PFSK-1 (cell line): ENCODE measurements at regions not wholly inside any gene's neighbourhood (a gene's known extent, or its start where the extent isn't known, plus 50 kb on each side); places are given as distances from the start of the nearest gene placed in this dataset.

Experiments used
- FOXP2 ChIP-seq: optimal IDR thresholded peaks from 2 replicates; pipeline ENCODE3; 2011; ENCODE audit warnings: borderline replicate concordance, control low read depth, inconsistent platforms; ENCODE audit not compliant: insufficient read depth; ENCODE audit errors: extremely low read length, extremely low read depth
- POLR2AphosphoS5 ChIP-seq: IDR thresholded peaks from 2 replicates; pipeline ENCODE4 v1.6.1; 2012; ENCODE audit warnings: low read depth, mild to moderate bottlenecking, control low read depth, low read length, moderate library complexity
- SIN3A ChIP-seq: IDR thresholded peaks from 2 replicates; pipeline ENCODE4 v1.6.1; 2012; ENCODE audit warnings: mild to moderate bottlenecking, low read length, moderate library complexity, borderline replicate concordance; ENCODE audit not compliant: insufficient read depth
- TAF1 ChIP-seq: IDR thresholded peaks from 2 replicates; pipeline ENCODE4 v1.6.1; 2012; ENCODE audit warnings: low read length, control low read depth, borderline replicate concordance; ENCODE audit not compliant: insufficient read depth
- TF ChIP-seq, protein P1 (sequence below), 2 experiments: IDR thresholded peaks; 2 replicates each; pipeline versions ENCODE4 v1.6.1 to v1.8.0; 2011 to 2012; ENCODE audit warnings: low read depth in 2 of 2, low read length in 2 of 2, control low read depth in 1 of 2, inconsistent platforms in 1 of 2, mild to moderate bottlenecking in 1 of 2, moderate library complexity in 1 of 2; ENCODE audit not compliant: insufficient read depth in 1 of 2

DNA sequence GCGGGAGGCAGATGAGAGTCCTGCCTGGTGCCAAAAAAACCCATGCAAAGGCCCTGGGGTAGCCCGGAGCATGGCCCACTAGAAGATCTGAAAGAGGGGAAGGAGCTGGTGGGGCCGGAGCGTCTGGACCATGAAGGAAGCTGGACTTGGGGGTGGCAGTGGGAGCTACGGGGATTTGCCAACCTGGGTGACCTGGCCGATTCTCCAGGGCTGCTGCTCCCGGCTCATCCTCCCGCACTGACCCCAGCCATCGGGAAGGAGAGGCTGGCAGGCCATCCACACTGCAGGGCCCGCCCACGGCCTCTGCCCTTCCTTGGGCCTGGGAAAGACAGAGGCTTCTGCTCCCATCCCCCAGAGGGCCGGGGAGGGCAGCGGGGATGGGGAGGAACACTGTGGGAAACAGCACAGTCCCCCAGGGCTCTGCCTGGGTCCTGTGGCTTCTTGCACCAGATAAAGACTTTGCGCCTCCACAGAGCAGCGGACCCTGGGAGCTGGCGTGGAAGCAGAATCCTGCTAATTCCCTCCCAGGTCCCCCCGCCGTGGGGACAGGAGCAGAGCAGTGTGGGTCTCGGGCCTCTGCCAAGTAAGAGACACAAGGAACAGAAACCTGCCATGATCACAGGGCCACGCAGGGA lies 87.1 kb upstream of the LINC01488 start:
- TF ChIP-seq POLR2AphosphoS5: no peak
- TF ChIP-seq, protein P1, sequence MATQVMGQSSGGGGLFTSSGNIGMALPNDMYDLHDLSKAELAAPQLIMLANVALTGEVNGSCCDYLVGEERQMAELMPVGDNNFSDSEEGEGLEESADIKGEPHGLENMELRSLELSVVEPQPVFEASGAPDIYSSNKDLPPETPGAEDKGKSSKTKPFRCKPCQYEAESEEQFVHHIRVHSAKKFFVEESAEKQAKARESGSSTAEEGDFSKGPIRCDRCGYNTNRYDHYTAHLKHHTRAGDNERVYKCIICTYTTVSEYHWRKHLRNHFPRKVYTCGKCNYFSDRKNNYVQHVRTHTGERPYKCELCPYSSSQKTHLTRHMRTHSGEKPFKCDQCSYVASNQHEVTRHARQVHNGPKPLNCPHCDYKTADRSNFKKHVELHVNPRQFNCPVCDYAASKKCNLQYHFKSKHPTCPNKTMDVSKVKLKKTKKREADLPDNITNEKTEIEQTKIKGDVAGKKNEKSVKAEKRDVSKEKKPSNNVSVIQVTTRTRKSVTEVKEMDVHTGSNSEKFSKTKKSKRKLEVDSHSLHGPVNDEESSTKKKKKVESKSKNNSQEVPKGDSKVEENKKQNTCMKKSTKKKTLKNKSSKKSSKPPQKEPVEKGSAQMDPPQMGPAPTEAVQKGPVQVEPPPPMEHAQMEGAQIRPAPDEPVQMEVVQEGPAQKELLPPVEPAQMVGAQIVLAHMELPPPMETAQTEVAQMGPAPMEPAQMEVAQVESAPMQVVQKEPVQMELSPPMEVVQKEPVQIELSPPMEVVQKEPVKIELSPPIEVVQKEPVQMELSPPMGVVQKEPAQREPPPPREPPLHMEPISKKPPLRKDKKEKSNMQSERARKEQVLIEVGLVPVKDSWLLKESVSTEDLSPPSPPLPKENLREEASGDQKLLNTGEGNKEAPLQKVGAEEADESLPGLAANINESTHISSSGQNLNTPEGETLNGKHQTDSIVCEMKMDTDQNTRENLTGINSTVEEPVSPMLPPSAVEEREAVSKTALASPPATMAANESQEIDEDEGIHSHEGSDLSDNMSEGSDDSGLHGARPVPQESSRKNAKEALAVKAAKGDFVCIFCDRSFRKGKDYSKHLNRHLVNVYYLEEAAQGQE (IDR thresholded peaks at IDR 0.05; ENCODE audit: insufficient read depth in 1 of 2, low read depth in 2 of 2, low read length in 2 of 2): no peak
- no peak for TF ChIP-seq SIN3A
- TF ChIP-seq TAF1: no peak
- no peak for TF ChIP-seq FOXP2
